ENCODE measurements at regions not wholly inside any gene's neighbourhood (a gene's known extent, or its start where the extent isn't known, plus 50 kb on each side); places are given as distances from the start of the nearest gene placed in this dataset.

DNA sequence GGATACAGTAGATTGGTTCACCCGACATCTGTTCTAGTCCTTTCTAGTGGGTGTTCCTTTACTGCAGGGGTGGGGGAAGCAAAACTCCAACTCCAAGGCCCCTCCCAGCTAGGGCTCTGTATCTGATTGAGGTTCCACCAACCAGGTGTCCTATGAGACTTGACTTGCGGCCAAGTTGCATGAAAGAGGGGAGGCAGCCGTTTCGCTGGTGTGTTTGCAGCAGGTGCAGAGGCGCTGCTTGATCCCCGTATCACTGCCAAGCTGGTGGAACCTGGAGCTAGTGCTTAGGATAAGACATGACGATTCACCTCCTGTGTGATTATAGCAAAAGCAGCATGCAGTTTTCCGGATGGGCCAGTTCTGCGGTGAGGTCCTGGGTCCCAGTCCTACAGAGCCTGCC, 338.2 kb downstream of the UQCRFS1 start:
- no peak overlapping the region for H3K4me3 Mint-ChIP-seq

DNA sequence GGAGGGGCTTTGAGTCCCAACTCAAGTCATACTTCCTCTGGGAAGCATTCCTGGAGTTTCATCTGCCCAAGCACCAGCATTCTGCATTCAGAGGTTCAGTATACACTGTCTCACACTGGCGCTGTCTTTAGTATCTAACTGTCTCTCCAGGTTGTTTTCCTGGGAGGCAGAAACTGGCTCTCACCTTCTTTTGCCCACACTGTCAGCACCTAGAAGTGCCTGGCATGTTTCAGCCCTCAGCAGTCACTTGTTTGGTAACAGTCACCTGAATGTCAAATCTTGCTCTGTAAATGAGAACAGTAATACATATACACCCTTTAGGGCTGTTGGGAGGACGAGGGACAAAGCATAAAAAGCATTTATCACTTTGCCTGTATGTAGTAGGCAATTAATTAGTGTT, 339.6 kb downstream of the UQCRFS1 start:
- H3K4me3 Mint-ChIP-seq = no peak overlapping the region
- no peak for DNase-seq
- H3K4me1 Mint-ChIP-seq = peaks cover 7% of the 10 kb centered on the region
- no peak overlapping the region for H3K27ac Mint-ChIP-seq
- H3K27me3 Mint-ChIP-seq (ENCODE audit: low read depth, poor library complexity) = peaks cover 8% of the 10 kb centered on the region
- peaks cover 8% of the 10 kb centered on the region for H3K9me3 Mint-ChIP-seq
- TF ChIP-seq, protein P1, sequence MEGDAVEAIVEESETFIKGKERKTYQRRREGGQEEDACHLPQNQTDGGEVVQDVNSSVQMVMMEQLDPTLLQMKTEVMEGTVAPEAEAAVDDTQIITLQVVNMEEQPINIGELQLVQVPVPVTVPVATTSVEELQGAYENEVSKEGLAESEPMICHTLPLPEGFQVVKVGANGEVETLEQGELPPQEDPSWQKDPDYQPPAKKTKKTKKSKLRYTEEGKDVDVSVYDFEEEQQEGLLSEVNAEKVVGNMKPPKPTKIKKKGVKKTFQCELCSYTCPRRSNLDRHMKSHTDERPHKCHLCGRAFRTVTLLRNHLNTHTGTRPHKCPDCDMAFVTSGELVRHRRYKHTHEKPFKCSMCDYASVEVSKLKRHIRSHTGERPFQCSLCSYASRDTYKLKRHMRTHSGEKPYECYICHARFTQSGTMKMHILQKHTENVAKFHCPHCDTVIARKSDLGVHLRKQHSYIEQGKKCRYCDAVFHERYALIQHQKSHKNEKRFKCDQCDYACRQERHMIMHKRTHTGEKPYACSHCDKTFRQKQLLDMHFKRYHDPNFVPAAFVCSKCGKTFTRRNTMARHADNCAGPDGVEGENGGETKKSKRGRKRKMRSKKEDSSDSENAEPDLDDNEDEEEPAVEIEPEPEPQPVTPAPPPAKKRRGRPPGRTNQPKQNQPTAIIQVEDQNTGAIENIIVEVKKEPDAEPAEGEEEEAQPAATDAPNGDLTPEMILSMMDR (IDR thresholded peaks at IDR 0.05) = no peak
- no peaks in the 10 kb centered on the region for H3K36me3 Mint-ChIP-seq (ENCODE audit: low read depth)

More for the DNA sequence above, 338.2 kb downstream of the UQCRFS1 start:
- H3K4me1 Mint-ChIP-seq = peaks cover 4% of the 10 kb centered on the region
- H3K27me3 Mint-ChIP-seq (ENCODE audit: low read depth, poor library complexity) = peaks cover 9% of the 10 kb centered on the region
- peaks cover 8% of the 10 kb centered on the region for H3K9me3 Mint-ChIP-seq
- no peak for DNase-seq
- TF ChIP-seq, protein P1 (IDR thresholded peaks at IDR 0.05) = no peak
- H3K36me3 Mint-ChIP-seq (ENCODE audit: low read depth) = no peaks in the 10 kb centered on the region
- H3K27ac Mint-ChIP-seq = no peak overlapping the region

DNA sequence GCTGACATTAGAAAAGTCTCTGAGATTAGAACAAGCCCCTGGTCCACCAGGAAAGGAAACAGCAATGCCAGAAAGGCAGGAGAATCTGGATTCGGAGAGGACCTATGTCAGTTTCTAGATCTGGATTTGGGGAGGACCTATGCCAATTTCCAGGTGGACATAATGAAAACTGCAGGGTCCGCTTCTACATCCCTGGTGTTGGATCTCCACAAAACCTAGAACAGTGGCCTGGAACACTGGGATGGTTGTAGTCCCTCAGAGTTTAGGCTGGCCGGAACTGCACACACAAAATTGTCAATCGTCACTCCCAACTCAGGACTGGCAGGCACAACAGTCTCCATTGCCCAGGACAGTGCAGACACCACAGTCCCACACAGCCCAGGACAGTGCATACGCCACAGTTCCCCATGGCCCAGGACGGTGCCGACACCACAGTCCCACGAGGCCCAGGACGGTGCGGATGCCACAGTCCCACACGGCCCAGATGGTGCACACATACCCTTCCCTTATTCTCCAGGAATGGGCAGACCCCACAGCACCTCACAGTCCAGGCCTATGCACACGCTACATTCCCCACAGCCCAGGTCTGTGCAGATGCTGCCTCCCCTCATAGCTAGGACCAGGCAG, 341.7 kb downstream of the UQCRFS1 start:
- H3K27ac Mint-ChIP-seq = no peak overlapping the region
- peaks cover 7% of the 10 kb centered on the region for H3K4me1 Mint-ChIP-seq
- no peaks in the 10 kb centered on the region for H3K36me3 Mint-ChIP-seq (ENCODE audit: low read depth)
- TF ChIP-seq, protein P1 (IDR thresholded peaks at IDR 0.05) = no peak
- DNase-seq = no peak
- peaks cover 4% of the 10 kb centered on the region for H3K27me3 Mint-ChIP-seq (ENCODE audit: low read depth, poor library complexity)
- H3K9me3 Mint-ChIP-seq = peaks cover 8% of the 10 kb centered on the region
- no peak overlapping the region for H3K4me3 Mint-ChIP-seq

DNA sequence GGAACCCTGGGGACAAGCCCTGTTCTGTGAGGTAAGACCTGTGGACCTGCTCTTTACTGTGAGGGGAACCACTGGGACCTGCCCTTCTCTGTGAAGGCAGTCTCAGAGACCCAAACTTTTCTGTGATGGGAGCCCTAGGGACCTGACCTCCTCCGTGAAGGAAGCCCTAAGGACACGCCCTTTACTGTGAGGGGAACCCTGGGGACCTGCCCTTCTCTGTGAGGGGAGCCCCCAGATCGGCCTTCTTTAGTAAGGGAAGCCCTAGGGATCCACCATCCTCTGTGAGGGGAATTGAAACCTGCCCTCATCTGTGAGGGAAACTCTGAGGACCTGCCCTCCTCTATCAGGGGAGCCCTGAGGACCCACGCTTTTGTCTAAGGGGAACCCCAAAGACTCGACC, 343.5 kb downstream of the UQCRFS1 start:
- H3K27me3 Mint-ChIP-seq (ENCODE audit: low read depth, poor library complexity) = peaks cover 5% of the 10 kb centered on the region
- H3K36me3 Mint-ChIP-seq (ENCODE audit: low read depth) = no peaks in the 10 kb centered on the region
- no peak overlapping the region for H3K4me3 Mint-ChIP-seq
- DNase-seq = no peak
- peaks cover 8% of the 10 kb centered on the region for H3K9me3 Mint-ChIP-seq
- H3K27ac Mint-ChIP-seq = no peak overlapping the region
- peaks cover 7% of the 10 kb centered on the region for H3K4me1 Mint-ChIP-seq
- TF ChIP-seq, protein P1 (IDR thresholded peaks at IDR 0.05) = no peak

DNA sequence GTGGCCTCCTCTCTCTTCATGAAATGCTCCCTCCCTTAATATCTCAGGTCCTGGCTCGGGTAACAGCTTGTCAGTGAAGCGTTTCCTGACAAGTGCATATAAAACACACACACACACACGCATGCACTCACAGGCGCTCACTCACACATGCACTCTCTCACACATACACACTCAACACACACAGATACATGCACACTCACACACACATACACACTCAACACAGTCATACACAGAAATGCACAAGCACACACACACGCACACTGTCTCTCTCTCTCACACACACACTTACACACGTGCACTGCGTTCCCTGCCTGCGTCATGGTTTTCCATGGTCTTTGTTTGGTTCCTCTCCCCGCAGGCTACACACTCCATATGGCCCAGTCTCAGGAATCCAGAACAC, 344.1 kb downstream of the UQCRFS1 start:
- peaks cover 10% of the 10 kb centered on the region for H3K27me3 Mint-ChIP-seq (ENCODE audit: low read depth, poor library complexity)
- H3K27ac Mint-ChIP-seq = no peak overlapping the region
- H3K9me3 Mint-ChIP-seq = peaks cover 8% of the 10 kb centered on the region
- H3K4me3 Mint-ChIP-seq = no peak overlapping the region
- no peak for DNase-seq
- H3K4me1 Mint-ChIP-seq = peaks cover 7% of the 10 kb centered on the region
- TF ChIP-seq, protein P1 (IDR thresholded peaks at IDR 0.05) = no peak
- H3K36me3 Mint-ChIP-seq (ENCODE audit: low read depth) = no peaks in the 10 kb centered on the region

DNA sequence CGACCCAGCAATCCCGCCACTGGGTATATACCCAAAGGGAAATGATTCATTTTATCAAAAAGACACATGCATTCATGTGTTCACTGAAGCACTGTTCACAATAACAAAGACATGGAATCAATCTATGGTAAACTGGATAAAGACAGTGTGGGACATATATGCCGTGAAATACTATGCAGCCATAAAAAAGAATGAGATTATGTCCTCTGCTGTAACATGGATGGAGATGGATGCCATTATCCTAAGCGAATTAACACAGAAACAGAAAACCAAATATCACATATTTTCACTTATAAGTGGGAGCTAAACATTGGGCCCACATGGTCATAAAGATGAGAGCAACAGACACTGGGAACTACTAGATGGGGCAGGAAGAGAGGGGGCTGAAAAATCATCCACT, 345.0 kb downstream of the UQCRFS1 start:
- TF ChIP-seq, protein P1 (IDR thresholded peaks at IDR 0.05) = no peak
- H3K9me3 Mint-ChIP-seq = peaks cover 8% of the 10 kb centered on the region
- DNase-seq = no peak
- no peaks in the 10 kb centered on the region for H3K36me3 Mint-ChIP-seq (ENCODE audit: low read depth)
- peaks cover 14% of the 10 kb centered on the region for H3K27me3 Mint-ChIP-seq (ENCODE audit: low read depth, poor library complexity)
- peaks cover 7% of the 10 kb centered on the region for H3K4me1 Mint-ChIP-seq
- H3K4me3 Mint-ChIP-seq = no peak overlapping the region
- no peak overlapping the region for H3K27ac Mint-ChIP-seq
